Colonic mucosa (tissue), 4 donors: ENCODE measurements at regions not wholly inside any gene's neighbourhood (a gene's known extent, or its start where the extent isn't known, plus 50 kb on each side); places are given as distances from the start of the nearest gene placed in this dataset.

Experiments used
- DNase-seq: peaks from one replicate; pipeline ENCODE4 v3.0.0-alpha.2; 2020
- H3K27ac ChIP-seq: fragments of 200-600 bp; one replicate; pipeline ENCODE4 v1.8.0; 2021
- H3K27me3 ChIP-seq: fragments of 200-600 bp; one replicate; pipeline ENCODE4 v1.8.0; 2021
- H3K36me3 ChIP-seq: fragments of 200-600 bp; one replicate; pipeline ENCODE4 v1.8.0; 2021
- H3K4me1 ChIP-seq: fragments of 200-600 bp; one replicate; pipeline ENCODE4 v1.8.0; 2021; ENCODE audit warnings: mild to moderate bottlenecking
- H3K4me3 ChIP-seq: fragments of 200-600 bp; one replicate; pipeline ENCODE4 v1.8.0; 2021
- H3K9ac ChIP-seq, 2 donors: one replicate each; pipeline ENCODE4 v1.7.0; 2013; ENCODE audit warnings: control low read depth in 2 of 2, low read depth in 2 of 2, low read length in 2 of 2
- H3K9me3 ChIP-seq: fragments of 200-600 bp; one replicate; pipeline ENCODE4 v1.8.0; 2021
- intact Hi-C: fragments of 100-400 bp; cut with DNase I; formaldehyde crosslinking; loops from one replicate; pipeline ENCODE4 v1.14.1; 2022
- TF ChIP-seq, protein P1 (sequence below): fragments of 200-600 bp; IDR thresholded peaks from one replicate; pipeline ENCODE4 v1.8.0; 2022; ENCODE audit warnings: antibody characterized with exemption, mild to moderate bottlenecking
- donor health status: healthy.
- donor health status: DM: no; HTN: no; CAD: no.
- donor health status: DM: no; HTN: no; CAD: no.

DNA sequence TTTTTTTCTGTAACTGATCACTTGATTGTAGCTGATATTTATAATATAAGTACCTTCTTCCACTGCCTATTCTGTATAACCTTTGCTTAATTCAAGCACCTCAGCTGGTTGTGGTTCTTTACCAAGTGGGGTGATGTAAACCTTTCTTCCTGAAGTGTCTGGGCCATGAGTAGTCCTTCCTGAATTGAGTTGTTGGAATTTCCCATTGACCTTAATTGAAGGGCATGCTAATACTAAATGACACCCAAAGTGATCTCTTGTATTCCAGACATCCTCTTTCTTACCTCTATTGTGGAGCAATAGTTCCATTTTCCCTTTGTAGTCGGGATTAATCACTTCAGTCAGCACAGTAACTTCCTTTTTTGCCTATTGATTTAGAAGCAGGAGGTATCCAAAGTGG is 1496.8 kb upstream of the CELF4 start:
- no peaks in the 10 kb centered on the region for H3K4me1 ChIP-seq
- no peak overlapping the region for H3K9ac ChIP-seq
- TF ChIP-seq, protein P1, sequence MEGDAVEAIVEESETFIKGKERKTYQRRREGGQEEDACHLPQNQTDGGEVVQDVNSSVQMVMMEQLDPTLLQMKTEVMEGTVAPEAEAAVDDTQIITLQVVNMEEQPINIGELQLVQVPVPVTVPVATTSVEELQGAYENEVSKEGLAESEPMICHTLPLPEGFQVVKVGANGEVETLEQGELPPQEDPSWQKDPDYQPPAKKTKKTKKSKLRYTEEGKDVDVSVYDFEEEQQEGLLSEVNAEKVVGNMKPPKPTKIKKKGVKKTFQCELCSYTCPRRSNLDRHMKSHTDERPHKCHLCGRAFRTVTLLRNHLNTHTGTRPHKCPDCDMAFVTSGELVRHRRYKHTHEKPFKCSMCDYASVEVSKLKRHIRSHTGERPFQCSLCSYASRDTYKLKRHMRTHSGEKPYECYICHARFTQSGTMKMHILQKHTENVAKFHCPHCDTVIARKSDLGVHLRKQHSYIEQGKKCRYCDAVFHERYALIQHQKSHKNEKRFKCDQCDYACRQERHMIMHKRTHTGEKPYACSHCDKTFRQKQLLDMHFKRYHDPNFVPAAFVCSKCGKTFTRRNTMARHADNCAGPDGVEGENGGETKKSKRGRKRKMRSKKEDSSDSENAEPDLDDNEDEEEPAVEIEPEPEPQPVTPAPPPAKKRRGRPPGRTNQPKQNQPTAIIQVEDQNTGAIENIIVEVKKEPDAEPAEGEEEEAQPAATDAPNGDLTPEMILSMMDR: no peak
- no peaks in the 10 kb centered on the region for H3K27me3 ChIP-seq
- intact Hi-C loops: no loop called here
- H3K27ac ChIP-seq: no peak overlapping the region
- H3K36me3 ChIP-seq: no peaks in the 10 kb centered on the region
- no peak for DNase-seq
- H3K4me3 ChIP-seq: no peak overlapping the region
- H3K9me3 ChIP-seq: no peaks in the 10 kb centered on the region

DNA sequence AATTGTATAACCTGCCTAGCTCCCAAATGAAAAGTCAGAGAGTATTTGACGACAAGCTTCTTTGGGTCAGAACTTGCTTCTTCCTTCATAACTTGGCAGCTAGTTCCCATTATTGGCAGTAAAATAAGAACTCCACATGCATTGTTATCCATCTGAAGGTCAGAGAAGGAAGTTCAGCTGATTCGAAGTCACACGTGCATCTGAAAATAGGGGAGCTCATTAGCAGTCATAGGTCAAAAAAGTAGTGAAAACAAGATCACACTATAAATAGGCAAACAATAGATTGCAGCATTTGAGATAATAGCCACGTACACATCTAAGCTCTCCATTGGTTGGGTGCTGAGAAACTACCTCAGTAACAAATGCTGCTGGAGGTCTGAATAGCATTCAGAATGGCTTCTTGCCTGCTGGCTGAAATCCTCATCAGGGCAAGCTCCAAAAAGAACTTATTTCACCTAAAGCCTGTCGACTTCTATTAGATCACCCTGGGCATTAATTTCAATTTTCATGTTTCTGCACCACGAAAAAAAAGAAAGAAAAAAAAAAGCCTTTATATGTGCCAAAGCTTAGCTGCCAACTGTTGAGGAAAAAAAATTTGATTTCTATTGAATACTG is 1492.9 kb upstream of the CELF4 start:
- no peaks in the 10 kb centered on the region for H3K4me1 ChIP-seq
- no peaks in the 10 kb centered on the region for H3K9me3 ChIP-seq
- TF ChIP-seq, protein P1: no peak
- H3K27ac ChIP-seq: no peak overlapping the region
- no peak overlapping the region for H3K4me3 ChIP-seq
- no peak overlapping the region for H3K9ac ChIP-seq
- no peaks in the 10 kb centered on the region for H3K36me3 ChIP-seq
- no peak for DNase-seq
- no peaks in the 10 kb centered on the region for H3K27me3 ChIP-seq
- intact Hi-C loops: no loop called here

DNA sequence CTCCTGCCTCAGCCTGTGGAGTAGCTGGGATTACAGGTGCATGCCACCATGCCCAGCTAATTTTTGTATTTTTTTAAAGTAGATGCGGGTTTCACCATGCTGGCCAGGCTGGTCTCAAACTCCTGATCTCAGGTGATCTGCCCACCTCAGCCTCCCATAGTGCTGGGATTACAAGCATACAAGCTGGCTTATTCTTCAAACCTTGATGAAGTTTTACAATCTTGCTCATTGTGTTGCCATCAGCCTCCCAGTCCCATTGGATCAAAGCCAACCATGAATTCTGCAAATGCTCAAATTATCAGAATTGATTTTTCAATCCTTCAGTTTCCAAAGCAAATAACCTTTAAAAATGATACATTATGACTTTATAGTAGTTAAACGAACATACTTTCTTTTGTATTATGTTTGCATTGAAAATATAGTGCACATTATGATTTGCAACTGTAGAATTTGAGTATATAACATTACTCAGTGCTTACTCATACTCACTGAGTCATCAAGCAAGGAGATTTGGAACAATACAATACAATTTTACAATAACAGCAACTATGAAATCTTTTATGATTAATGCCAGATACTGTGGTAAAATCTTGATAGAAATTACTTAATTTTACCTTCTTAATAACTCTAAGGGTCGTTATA is 1491.9 kb upstream of the CELF4 start:
- intact Hi-C loops: no loop called here
- TF ChIP-seq, protein P1: no peak
- Histone ChIP-seq H3K9ac (no peak overlapping the region), H3K27ac (no peak overlapping the region), H3K36me3 (no peaks in the 10 kb centered on the region), H3K4me3 (no peak overlapping the region), H3K4me1 (no peaks in the 10 kb centered on the region), H3K27me3 (no peaks in the 10 kb centered on the region), H3K9me3 (no peaks in the 10 kb centered on the region)
- DNase-seq: no peak

DNA sequence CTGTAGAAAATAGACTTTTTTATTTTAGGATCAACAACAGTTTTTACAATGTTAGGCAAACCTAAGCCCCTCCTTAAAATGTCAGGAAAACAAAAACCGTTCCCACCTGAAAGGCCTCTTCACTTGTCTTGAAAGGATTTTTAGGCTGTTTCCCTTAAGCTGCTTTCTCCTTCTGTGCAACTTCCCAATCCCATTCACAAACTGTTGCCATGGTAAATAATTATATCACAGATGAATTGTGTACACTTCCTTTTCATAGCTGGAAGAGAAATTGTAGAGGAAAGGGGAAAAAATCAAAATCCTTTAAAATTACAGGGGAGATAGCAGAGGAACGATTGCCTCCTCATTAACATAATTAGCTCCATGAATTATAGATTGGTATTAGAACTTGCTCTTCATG is 1488.0 kb upstream of the CELF4 start:
- intact Hi-C loops: no loop called here
- Histone ChIP-seq H3K4me1 (no peaks in the 10 kb centered on the region), H3K9me3 (no peaks in the 10 kb centered on the region), H3K36me3 (no peaks in the 10 kb centered on the region), H3K4me3 (no peak overlapping the region), H3K9ac (no peak overlapping the region), H3K27me3 (no peaks in the 10 kb centered on the region), H3K27ac (no peak overlapping the region)
- TF ChIP-seq, protein P1: no peak
- DNase-seq: no peak

DNA sequence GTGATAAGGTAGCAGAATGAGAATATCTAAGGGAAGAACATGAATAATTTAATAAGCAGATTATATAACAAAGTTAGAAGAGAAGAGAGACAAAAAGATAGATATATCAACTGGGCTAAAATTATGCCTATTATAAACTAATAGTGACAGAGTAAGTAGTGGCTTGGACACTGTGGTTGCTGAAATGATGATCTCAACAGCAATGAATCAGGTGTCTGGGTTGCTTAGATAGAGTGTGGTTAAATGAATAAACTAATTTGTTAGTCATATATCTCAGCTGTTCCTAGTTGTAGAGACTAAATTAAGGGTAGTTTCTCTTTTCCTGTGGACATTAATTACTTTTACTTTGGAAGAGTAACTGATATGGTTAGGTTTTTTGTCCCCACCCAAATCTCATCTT is 1485.4 kb upstream of the CELF4 start:
- Histone ChIP-seq H3K9me3 (no peaks in the 10 kb centered on the region), H3K9ac (no peak overlapping the region), H3K27ac (no peak overlapping the region), H3K27me3 (no peaks in the 10 kb centered on the region), H3K36me3 (no peaks in the 10 kb centered on the region), H3K4me1 (no peaks in the 10 kb centered on the region), H3K4me3 (no peak overlapping the region)
- DNase-seq: no peak
- intact Hi-C loops: no loop called here
- TF ChIP-seq, protein P1: no peak
